ENCODE measurements at regions not wholly inside any gene's neighbourhood (a gene's known extent, or its start where the extent isn't known, plus 50 kb on each side); places are given as distances from the start of the nearest gene placed in this dataset.

GRCh38 chrX:101732870-101733269 lies 73.2 kb upstream of the ARMCX2 start:
- TF ChIP-seq POLR2A (IDR thresholded peaks at IDR 0.05) (no peak), CTCF (IDR thresholded peaks at IDR 0.05) (no peak)
- no peak for DNase-seq (ENCODE audit: low spot score in 2 of 2)
- whole genome bisulfite sequencing, 2 donors = 64% methylated on average over 1 of the region's 1 CpG
- H3K4me3 ChIP-seq (ENCODE audit: low read depth, poor library complexity, severe bottlenecking) = no peak overlapping the region
- intact Hi-C loops (cut with DNase I; ENCODE audit: low total_unique reads) = no loop called here

DNA sequence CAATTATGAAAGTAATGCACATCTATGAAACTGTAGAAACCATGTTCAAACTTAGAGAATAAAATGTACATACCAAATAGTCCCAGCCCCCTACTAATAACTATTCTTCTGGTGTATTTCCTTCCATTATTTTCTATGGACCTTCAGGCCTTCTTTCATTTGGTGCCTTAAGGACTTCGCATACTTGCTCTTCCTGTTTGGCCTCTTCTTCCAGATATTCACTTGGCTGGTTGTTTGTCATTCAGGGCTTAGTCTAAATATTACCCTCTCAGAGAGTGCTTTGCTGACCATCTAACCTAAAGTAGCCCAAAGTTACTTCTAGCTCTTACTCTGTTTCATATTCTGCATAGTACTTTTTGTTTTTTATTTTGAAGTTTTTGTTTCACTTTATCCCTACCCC lies 70.3 kb upstream of the ARMCX2 start:
- no peak overlapping the region for H3K4me3 ChIP-seq (ENCODE audit: low read depth, poor library complexity, severe bottlenecking)
- DNase-seq (ENCODE audit: low spot score in 2 of 2) = no peak
- WGBS, 2 donors = 36 to 54% methylated on average over 1 of the region's 1 CpG
- intact Hi-C loops (cut with DNase I; ENCODE audit: low total_unique reads) = no loop called here
- TF ChIP-seq CTCF (IDR thresholded peaks at IDR 0.05) (no peak), POLR2A (IDR thresholded peaks at IDR 0.05) (no peak)

Measured in lower leg skin (tissue), 4 donors.